Stomach (tissue), 8 donors: ENCODE measurements at regions not wholly inside any gene's neighbourhood (a gene's known extent, or its start where the extent isn't known, plus 50 kb on each side); places are given as distances from the start of the nearest gene placed in this dataset.

ENCODE experiments used
- DNase-seq, 2 donors: peaks; one replicate each; pipeline versions ENCODE4 v3.0.0 to v3.0.0-alpha.2; 2013 to 2019
- H3K27ac ChIP-seq, 5 donors: fragments of 200-600 bp in 4 of 5; sonication (generic) in 4 of 5; one replicate each; pipeline ENCODE4 v1.5.1; 2013 to 2019; ENCODE audit warnings: mild to moderate bottlenecking in 1 of 5, moderate library complexity in 1 of 5
- H3K27me3 ChIP-seq, 3 donors: fragments of 200-600 bp; sonication (generic); one replicate each; pipeline ENCODE4 v1.5.1; 2017 to 2019; ENCODE audit warnings: mixed run types in 1 of 3
- H3K36me3 ChIP-seq, 4 donors: fragments of 200-600 bp; sonication (generic); 1 replicate in 3 of 4; 2 replicates in 1 of 4; pipeline ENCODE4 v1.5.1; 2016 to 2019
- H3K4me1 ChIP-seq, 4 donors: fragments of 200-600 bp; sonication (generic); one replicate each; pipeline ENCODE4 v1.5.1; 2016 to 2019
- H3K4me3 ChIP-seq, 4 donors: fragments of 200-600 bp; sonication (generic) in 3 of 4; one replicate each; pipeline ENCODE4 v1.5.1; 2016 to 2019; ENCODE audit warnings: mild to moderate bottlenecking in 1 of 4
- H3K9me3 ChIP-seq, 4 donors: fragments of 200-600 bp; sonication (generic); one replicate each; pipeline ENCODE4 v1.5.1; 2016 to 2019
- CTCF ChIP-seq, 7 experiments: fragments of 450-650 bp in 4 of 7; fragments of 200-600 bp in 3 of 7; sonication (generic) in 3 of 7; IDR thresholded peaks; one replicate each; pipeline ENCODE4 v1.5.1; 2016 to 2019; ENCODE audit warnings: antibody characterized with exemption in 7 of 7, control low read depth in 2 of 7, mild to moderate bottlenecking in 1 of 7
- EP300 ChIP-seq: sonication (generic); formaldehyde crosslinking; IDR thresholded peaks from one replicate; pipeline ENCODE4 v1.6.1; 2017; ENCODE audit warnings: antibody characterized with exemption
- POLR2A ChIP-seq, 4 donors: fragments of 450-650 bp; IDR thresholded peaks; one replicate each; pipeline ENCODE4 v1.6.1; 2016; ENCODE audit warnings: antibody characterized with exemption in 4 of 4, control low read depth in 2 of 4, mild to moderate bottlenecking in 1 of 4, moderate library complexity in 1 of 4
- POLR2AphosphoS5 ChIP-seq, 3 donors: sonication (generic); formaldehyde crosslinking; IDR thresholded peaks; one replicate each; pipeline ENCODE4 v1.6.1; 2016; ENCODE audit warnings: antibody characterized with exemption in 3 of 3
- WGBS, 5 donors: extraction: QIAGEN DNeasy Blood & Tissue Kit in 3 of 5; methylation state at CpG; one replicate each; pipeline versions ENCODE4 v1.1.5 to v1.1.7; 2013 to 2018; 5-methylcytosine and 5-hydroxymethylcytosine counted together
- intact Hi-C: fragments of 100-400 bp; cut with DNase I; formaldehyde crosslinking; loops from one replicate; pipeline ENCODE4 v1.15.1; 2023; ENCODE audit warnings: low total_unique reads
- donor health status: healthy with polysubstance abuse.
- donor health status: Bipolar disorder and iron deficiency.
- donor health status: healthy.

- intact Hi-C loops: no loop called here
- Histone ChIP-seq H3K9me3 (no peaks in the 10 kb centered on the region), H3K27me3 (peaks cover 0 to 28% (median 11%) of the 10 kb centered on the region in 3 donors), H3K27ac (peak overlapping the region in 4 of 5 donors; percentile 38 to 87 (median 50)), H3K4me3 (peak overlapping the region; percentile 63 to 86 (median 84)), H3K36me3 (peaks cover 0 to 10% (median 7%) of the 10 kb centered on the region in 4 donors), H3K4me1 (peaks cover 39 to 75% (median 68%) of the 10 kb centered on the region in 4 donors)
- 50 to 71% (median 69%) methylated on average over 11 to 29 of the region's 29 CpGs for WGBS, 5 donors
- TF ChIP-seq POLR2A (IDR thresholded peaks at IDR 0.05): no peak
- no peak for TF ChIP-seq CTCF (IDR thresholded peaks at IDR 0.05)
- TF ChIP-seq POLR2AphosphoS5 (IDR thresholded peaks at IDR 0.05): no peak
- no peak for TF ChIP-seq EP300
- no peak for DNase-seq
Measured at GRCh38 chr19:5290336-5291262, 50.0 kb downstream of the PTPRS start.

- Histone ChIP-seq H3K4me1 (peaks cover 39 to 75% (median 67%) of the 10 kb centered on the region in 4 donors), H3K4me3 (peak overlapping the region in 1 of 4 donors; percentile 32), H3K36me3 (peaks cover 0 to 23% (median 20%) of the 10 kb centered on the region in 4 donors), H3K27ac (peak overlapping the region in 2 of 5 donors; percentile 55 to 87), H3K27me3 (peaks cover 0 to 28% (median 11%) of the 10 kb centered on the region in 3 donors), H3K9me3 (no peaks in the 10 kb centered on the region)
- intact Hi-C loops: no loop called here
- no peak for TF ChIP-seq POLR2AphosphoS5 (IDR thresholded peaks at IDR 0.05)
- no peak for TF ChIP-seq EP300
- TF ChIP-seq CTCF (IDR thresholded peaks at IDR 0.05): no peak
- TF ChIP-seq POLR2A (IDR thresholded peaks at IDR 0.05): no peak
- DNase-seq: no peak
- 75 to 83% (median 81%) methylated on average over 18 of the region's 18 CpGs for WGBS, 5 donors
Measured at GRCh38 chr19:5289060-5289990, 51.3 kb downstream of the PTPRS start.

- Histone ChIP-seq H3K36me3 (peaks cover 0 to 33% (median 25%) of the 10 kb centered on the region in 4 donors), H3K27ac (peak overlapping the region; percentile 16 to 58 (median 37)), H3K9me3 (no peaks in the 10 kb centered on the region), H3K4me1 (peaks cover 35 to 66% (median 60%) of the 10 kb centered on the region in 4 donors), H3K27me3 (peaks cover 0 to 20% (median 11%) of the 10 kb centered on the region in 3 donors), H3K4me3 (peak overlapping the region in 3 of 4 donors; percentile 11 to 32 (median 19))
- peak in 1 of 2 donors; percentile 49 for DNase-seq
- TF ChIP-seq CTCF (IDR thresholded peaks at IDR 0.05) (no peak), POLR2A (IDR thresholded peaks at IDR 0.05) (no peak), POLR2AphosphoS5 (IDR thresholded peaks at IDR 0.05) (no peak), EP300 (no peak)
- intact Hi-C loops: no loop called here
- 23 to 46% (median 31%) methylated on average over 4 of the region's 4 CpGs for WGBS, 5 donors
Measured at GRCh38 chr19:5288347-5288739, 52.3 kb downstream of the PTPRS start.

- Histone ChIP-seq H3K27me3 (peaks cover 0 to 7% (median 1%) of the 10 kb centered on the region in 3 donors), H3K4me1 (peaks cover 30 to 62% (median 48%) of the 10 kb centered on the region in 4 donors), H3K36me3 (peaks cover 0 to 40% (median 25%) of the 10 kb centered on the region in 4 donors), H3K9me3 (no peaks in the 10 kb centered on the region), H3K27ac (peak overlapping the region in 3 of 5 donors; percentile 12 to 48 (median 17)), H3K4me3 (no peak overlapping the region)
- no peak for TF ChIP-seq EP300
- no peak for TF ChIP-seq POLR2AphosphoS5 (IDR thresholded peaks at IDR 0.05)
- no peak for TF ChIP-seq CTCF (IDR thresholded peaks at IDR 0.05)
- TF ChIP-seq POLR2A (IDR thresholded peaks at IDR 0.05): no peak
- DNase-seq: no peak
- WGBS, 5 donors: 70 to 87% (median 72%) methylated on average over 5 of the region's 5 CpGs
- intact Hi-C loops: no loop called here
Measured at GRCh38 chr19:5287066-5287465, 53.5 kb downstream of the PTPRS start.
